Hindlimb muscle (tissue), 1 donor: ENCODE measurements at regions not wholly inside any gene's neighbourhood (a gene's known extent, or its start where the extent isn't known, plus 50 kb on each side); places are given as distances from the start of the nearest gene placed in this dataset.
A peak's percentile ranks its signal among the peaks of the same experiment; 100 is the strongest.

Experiments used
- DNase-seq: peaks from one replicate; pipeline ENCODE4 v3.0.0-alpha.2; 2013

DNA sequence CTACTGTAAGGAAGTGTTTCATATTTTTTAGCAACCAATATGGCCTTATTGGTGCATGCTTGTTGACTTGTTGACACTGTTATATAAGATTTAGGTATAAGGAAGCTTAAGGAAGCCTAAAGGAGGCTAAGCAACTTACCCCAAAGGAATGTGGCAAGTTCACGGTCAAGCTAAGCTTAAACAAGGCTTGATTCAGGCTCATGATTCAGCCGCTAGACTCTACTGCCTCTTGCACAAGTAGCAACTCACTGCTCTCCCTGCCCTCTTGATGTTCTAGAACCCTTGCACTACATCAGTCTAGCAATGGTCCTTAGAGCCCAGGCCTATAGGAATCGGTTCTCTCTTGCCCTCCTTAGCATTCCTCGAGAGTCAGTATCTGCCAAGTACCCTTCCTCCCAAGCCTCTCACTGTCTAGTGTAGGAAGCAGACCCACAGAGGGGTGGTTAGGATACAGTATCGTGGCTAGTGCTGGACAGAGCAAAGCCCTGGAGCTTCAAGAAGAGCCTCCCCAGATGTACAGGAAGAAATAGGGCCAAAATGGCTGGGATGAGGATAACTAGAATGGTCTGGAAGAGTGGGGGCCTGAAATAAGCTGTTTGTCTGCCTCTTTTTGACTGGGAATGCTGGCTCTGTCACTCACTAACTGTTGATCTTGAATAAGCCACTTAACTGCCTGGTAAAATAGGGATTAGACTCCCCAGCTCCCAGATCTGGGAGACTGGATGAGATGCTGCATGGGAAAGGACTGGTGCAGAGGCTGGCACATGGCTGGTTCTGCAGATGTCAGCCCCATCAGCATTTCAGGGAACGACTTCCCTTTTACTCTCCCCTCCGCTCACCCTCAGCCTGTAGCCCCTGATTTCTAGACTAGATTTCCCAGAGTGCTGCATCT lies 122.2 kb downstream of the NAV1 start:
- no peak for DNase-seq

DNA sequence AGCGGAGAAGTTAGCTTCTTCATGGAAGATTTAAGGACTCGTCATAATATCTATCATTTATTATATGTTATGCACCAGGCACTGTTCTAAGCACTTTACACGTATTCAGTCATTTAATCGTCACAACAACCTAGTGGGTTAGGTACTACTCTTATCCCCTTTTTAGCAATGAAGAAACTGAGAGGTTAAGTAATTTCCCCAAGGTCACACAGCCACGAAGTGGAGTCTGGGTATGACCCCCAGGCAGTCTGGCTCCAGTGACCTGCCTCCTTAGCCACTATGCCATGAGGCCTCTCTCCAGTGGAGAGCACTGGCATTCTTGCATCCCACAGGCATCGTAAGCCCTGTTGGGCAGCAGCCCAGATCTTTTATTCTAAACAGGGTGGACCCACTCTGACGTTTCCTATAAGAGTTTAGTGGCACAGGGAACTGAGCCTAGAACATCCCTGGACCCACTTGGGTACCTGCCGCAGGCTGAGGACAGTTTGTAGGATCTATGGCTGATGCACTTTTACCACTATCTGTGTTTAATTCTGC lies 123.0 kb downstream of the NAV1 start:
- DNase-seq, result no peak

DNA sequence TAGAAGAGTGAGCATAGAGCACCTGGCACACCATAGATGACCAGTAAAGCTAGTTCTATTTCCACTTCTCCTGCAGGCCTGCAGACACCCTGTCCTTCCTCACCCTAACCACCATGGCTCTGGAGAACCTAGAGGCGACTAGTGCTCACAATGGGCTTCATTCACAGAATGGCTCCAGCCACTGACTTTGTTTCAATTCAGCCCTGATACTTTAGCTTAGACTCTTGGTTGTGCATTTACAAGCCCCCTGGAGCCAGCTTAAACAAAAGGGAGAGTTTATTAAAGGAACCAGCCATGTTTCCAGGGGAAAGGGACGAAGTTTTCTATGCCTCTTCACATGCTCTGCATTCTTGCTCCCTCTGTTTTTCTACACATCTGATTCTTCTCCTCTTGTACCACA lies 123.7 kb downstream of the NAV1 start:
- no peak for DNase-seq

DNA sequence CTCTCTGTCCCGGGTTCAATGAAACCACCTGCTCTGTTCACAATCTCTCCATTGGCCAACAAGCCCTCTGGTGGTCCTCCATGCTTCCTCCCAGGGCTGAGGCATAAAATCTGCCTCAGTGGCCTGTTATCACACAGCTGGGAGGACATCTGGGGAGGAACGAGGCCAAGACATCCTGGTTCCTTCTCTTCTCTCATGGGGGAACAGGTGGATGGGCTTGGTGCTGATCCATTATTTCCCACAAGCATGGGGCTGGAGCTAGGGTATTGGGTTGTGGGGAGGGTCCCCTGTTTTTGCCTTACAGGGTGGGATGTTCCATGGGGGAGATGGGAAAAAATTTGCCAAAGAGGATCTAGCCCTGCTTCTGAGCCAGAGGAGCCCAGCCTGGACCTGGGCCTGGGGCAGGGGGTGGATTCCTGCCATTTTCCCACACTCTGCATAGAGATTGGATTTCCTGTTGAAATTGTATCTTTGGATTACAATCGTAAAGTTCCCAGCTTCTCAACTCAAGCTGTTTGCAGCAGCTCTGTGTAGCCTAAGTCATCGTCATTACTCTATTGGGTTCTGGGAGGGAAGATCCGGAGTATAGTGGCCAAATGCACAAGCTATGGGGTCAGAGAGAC lies 124.7 kb downstream of the NAV1 start:
- no peak for DNase-seq

DNA sequence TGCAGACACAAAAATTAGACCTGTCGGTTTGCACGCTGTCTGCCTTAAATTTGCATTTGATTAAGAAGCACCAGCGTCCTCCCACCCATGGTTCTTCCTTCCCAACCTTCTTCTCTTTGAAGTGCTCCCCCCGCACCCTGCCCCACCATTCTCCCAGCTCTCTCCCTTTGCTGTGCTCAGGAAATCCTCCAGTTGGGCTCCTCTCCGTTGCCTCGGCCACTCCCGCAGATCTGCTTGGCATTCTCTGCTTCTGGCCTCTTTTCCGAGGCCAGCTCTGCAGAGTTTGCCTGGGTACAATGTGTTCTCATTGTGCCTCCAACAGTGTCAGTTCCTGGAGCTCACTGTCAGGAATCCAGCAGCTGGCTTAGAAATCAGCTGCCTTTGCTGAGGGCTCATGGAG lies 126.1 kb downstream of the NAV1 start:
- DNase-seq, result no peak

DNA sequence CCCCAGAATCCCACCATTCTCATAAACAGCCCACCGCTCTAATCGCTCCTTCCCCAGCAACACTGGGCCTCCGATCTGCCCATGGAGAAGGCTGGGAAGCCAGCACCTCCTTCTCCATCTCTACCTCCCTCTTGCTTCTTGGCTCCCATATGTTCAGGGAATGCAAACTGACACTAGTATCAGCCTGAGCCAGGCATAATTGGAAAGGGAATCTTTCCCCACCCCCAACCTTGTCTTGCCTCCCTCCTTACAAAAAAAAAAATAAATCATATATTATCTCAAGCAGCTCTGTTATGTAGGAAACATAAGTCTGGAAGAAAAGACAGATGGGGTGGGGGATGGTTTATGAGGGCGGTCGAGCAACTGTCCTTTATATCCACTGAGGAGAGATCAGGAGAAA lies 127.2 kb downstream of the NAV1 start:
- DNase-seq, result no peak

DNA sequence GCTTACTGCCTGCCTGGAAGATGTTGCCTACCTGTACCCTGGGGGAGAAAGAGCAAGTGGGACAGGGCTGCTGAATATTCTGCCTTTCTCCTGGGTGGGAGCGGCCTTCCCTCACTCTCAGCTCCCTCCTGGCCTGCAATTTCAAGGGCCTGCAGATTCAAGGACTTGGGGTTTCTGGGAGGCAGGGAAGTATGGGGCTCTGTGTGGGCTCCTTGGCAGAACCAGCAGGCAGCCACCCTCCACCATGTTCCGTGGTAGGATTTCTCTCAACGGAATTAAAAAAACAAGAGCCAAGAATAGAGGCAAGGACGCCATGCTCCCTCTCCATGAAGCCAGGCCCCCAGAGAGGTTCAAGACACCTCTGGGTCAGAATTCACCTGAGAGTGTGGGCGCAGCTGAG lies 127.7 kb downstream of the NAV1 start:
- no peak for DNase-seq

DNA sequence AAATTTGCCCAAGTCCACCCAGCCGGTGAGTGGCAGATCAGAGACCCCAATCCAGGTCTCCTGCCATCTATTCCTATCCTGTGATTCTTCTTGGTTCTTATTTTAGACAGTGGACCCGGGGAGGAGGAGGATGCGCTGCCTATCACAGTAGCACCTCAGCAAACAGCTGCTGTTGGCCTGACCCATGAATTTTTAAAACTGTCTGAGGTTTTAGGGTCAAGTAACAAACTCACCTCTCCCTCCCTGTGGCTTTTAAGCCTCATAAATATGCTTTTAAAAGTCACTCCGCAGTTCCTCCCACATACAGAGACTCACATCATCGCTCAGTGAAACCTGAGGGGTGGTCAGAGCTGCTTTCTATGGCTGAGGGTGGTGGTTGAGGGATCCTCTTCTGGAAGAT lies 128.6 kb downstream of the NAV1 start:
- no peak for DNase-seq

DNA sequence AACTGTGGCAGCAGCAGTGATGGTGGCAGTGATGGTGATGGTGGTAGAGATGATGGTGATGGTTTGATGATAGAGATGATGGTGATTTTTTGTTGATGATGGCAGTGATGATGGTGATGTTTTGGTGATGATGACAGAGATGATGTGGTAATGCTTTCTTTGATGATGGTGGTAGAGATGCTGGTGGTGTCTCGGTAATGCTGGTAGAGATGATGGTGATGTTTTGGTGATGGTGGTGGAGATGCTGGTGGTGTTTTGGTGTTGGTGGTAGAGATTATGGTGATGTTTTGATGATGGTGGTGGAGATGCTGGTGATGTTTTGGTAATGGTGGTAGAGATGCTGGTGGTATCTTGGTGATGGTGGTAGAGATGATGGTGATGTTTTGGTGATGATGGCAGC lies 131.6 kb downstream of the NAV1 start:
- no peak for DNase-seq

DNA sequence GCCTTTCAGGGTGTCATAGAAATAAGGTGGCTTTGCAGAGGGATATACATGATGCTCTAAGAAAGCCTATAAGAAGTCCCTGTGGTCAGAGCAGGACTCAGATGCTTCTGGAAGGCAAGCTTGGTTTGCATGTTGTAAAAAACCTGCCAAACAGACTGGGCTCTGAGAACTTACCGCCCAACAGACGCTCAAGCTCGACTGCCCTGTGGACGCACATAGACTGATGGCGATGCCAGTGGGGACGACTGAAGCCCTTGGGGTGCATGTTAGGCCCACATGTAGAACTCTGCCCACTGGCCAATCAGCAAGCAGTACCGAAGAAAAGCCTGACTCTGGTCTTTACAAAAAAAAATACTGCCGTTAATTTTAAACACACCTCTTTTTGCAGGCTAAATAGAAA lies 133.8 kb downstream of the NAV1 start:
- no peak for DNase-seq

DNA sequence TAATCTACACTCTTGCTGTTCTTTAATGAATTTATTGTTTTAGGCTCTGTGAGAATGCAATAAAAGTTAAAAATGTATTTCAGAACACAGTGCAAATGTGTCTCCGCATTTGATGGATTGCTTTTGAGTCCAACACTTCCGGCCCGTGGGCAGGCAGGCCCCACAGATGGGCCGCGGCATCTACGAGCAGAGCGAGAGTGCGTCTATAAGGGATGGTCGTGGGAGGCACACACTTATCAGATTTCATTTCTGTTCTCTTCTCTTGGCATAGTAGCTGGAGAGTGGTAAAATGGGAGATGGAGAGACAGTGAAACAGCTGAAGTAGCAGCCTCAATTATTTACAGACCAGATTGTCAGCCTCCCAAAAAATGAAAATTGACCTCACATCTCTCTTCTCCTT lies 134.2 kb downstream of the NAV1 start:
- no peak for DNase-seq

DNA sequence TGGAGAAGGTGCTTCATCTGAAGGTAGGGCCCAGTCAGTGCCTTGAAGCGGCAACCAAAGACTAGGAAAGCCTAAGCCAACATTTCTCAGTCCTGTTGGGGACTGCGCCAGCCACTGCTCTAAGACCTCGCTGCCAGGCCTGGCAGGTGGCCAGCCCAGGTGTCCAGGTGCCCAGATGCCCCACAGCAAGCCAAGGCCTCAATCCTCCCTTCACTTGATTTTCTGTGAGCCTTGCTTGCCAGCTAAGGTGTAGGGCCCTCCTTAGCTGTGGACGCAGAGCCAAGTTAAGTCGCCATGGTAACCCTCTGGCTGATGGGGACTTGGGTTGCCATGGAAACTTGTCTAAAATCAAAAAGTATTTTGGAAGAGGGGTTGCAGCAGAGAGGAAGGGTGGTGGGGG lies 135.0 kb downstream of the NAV1 start:
- DNase-seq, result no peak

DNA sequence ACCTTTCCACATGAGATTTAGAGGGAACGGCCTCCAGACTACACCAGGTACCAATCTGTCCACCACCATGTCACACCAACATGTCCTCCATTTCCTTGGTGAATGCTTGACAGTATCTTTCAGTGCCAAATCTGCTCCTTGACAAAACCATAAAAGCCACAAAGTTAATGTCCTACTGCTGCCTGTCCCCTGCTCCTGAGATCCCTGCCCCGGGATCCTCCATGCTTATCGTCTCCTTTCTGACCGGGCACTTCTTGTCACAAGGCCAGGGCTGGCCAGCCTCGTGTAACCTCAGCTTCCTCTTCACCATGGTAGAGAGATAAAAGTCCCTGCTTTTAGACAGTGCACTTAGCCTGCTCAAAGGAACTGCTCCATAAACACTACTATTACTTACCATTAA lies 136.2 kb downstream of the NAV1 start:
- no peak for DNase-seq

DNA sequence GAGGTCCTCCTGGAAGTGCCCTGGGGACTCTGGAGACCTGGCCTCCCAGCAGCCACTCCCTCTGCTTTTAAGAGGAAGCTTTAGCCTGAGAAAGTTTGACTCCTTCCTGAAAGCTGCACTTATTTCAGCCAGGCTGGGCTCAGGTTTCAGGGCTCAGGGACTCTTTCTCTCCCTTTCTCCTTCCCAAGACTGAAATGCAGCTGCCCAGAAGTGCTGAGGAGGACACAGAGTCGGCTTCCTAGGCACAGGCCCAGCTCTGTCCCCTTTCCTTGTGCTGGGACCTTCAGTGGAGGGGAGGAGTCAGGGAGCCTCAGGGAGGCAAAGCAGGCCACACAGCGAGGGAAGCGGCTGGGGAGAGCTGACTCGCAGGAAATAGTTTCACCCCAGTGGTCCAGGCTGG lies 137.3 kb downstream of the NAV1 start:
- peak; percentile 79 for DNase-seq

DNA sequence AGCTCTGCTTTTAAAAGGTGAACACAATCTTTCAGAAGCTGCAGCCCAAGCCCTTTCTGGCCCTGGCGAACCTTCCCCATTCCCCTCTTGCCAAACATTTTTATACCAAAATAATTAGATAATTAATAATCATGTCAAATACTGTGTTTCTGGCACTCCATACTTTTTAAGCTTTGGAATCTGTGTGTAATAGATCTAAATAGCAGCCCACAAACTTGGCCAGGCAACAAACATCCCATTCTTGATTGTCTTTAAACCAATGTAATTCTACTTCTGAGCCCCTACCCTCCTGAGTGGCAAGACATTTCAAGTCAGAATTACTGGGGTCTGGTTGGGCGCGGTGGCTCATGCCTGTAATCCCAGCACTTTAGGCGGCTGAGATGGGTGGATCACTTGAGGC lies 137.7 kb downstream of the NAV1 start:
- DNase-seq, result no peak

DNA sequence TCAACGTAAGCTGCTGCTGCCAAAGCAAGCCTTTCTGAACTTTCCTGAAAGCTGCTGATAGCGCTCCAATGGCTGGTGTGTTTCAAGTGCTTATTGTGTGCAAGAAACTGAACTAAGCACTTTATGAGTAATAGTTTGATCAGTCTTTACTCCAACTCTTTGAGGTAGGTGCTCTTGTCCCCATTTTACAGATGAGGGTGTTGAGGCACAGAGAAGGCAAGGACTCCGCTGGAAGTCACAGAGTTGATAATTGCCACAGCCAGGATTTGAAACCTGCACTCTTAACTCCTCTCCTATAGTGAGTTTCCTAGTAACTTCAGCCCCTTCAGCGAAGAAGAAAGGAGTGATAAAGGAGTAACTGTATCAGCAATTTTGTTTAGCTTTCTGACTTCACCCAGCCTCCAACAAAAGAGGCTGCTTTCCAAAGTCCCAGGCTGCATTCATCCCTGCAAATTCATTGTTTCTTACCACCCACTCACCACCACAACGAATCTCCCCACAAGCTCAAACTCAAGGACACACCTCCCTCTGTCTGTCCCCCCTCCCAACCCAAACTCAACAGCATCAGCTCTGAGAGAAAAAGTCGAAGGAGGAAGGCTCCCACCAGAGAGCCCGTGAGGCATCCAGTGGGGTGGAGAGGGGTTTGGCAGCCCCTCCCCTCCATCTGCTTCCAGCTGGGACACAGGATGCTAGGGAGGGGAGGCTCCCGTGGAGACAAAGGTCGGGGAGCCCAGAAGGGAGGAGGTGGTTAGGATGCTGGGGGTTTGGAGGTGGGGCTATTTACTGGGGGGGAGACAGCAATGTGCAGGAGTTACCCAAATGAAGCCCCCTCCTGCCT lies 139.6 kb downstream of the NAV1 start:
- DNase-seq, result no peak

DNA sequence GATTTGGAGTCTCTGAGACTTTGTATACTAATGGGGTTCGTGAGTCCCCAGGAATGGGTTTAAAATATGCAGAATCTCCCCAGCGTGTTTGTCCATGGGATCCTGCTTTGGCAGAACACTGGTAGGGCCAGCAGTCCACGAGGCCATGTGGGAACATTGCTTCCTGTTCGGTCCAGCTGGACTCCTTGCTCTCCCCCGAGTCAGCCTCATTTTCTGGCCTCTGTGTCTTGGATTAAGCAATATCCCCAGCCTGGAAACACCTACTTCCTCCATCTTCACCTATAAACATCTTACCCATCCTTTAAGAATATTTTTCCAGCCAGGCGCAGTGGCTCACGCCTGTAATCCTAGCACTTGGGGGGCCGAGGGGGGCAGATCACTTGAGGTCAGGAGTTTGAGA lies 142.4 kb downstream of the NAV1 start:
- DNase-seq, result no peak

DNA sequence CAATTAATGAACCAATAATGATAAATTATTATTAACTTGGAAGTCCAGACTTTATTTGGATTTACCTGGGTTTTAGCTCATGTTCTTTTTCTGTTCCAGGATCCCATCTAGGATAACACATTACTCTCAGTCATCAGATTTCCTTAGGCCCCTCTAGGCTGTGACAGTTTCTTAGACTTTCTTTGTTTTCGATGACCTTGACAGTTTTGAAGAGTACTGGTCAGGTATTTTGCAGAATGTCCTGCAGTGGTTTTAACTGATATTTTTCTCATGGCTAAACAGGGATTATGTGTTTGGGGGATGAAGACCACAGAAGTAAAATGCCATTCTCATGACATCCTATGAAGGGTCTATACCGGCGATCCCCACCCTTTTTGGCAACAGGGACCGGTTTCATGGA lies 144.0 kb downstream of the NAV1 start:
- DNase-seq, result no peak

DNA sequence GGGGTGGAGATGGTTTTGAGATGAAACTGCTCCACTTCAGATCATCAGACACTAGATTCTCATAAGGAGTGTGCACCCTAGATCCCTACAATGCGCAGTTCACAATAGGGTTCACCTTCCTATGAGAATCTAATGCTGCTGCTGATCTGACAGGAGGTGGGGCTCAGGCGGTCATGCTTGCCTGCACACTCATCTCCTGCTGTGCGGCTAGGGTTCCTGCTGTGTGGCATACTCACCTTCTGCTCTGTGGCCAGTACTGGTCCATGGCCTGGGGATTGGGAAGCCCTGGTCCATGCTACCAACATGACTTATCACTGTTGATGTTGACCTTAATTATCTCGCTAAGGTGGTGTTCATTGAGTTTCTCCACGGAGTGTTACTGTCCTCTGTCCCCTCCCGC lies 144.5 kb downstream of the NAV1 start:
- DNase-seq, result no peak

DNA sequence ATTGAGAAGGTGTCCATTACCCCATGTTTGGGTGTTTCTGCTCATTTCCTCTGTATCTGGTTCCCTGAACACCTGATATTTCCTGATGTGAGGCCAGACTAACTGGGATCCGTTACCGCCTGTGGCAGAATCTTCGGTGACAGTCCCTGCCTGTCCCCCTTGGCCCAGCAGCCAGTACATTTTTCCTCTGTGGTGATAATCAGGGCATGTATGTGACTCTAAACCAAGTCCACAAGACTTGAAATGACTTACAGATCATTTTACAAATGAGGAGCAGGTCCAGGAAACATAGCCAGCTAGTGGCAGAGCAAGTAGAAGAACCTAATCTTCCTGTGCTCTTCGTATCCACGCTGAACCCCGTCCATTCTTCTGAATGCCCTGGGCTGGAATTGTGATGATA lies 143.5 kb upstream of the IPO9 start:
- DNase-seq, result no peak

DNA sequence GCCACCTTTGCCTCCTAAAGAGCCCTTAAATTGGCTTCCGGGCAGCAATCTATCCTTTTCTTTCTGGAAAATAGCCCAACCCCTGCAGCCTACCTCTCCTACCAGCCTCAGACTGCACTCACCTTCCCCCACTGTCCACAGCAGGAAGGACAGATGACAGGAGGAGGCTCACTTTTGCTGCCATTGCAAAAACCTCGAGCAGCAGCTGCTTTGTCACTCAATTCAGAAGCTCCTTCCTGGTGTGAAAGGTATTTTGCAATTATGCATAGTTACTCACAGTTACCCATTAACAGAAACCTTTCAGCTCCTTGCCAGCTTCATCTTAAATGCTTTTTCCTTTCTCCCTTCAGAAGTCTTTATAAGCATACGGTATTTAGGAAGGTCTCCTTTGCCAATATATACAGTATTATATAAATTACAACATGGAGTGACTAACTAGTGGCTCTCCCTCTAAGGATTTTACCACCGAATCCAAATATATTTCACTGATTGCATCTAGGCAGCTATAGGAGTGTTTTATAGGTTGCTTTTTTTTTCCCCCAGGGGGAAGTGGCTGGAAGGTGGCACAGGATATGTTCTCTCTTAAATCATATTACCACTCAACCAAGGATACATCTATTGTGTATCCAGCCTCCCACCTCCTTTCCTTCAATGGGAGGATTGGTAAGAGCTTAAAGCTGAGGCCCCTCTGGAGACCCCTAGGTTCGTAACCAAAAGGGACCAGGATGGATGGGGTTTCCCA lies 142.1 kb upstream of the IPO9 start:
- DNase-seq, result no peak

DNA sequence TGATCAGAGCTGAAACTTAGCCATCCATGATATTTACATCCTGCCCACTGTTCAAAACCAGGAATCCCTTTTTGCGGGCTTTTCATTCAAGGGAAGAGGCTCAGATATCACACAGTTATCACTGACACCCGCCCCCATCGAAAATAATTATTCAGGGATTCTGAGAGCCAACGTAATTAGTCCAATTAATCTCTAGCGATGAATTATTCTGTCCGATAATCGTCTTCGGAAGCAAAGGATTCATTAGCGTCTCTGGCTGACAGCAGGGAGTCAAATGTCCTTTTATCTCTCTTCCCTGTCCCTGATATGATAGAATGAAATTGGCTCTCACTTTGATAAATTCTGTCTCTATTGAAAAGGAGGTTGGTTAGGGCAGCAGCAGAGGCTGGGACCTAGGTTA lies 140.4 kb upstream of the IPO9 start:
- no peak for DNase-seq

DNA sequence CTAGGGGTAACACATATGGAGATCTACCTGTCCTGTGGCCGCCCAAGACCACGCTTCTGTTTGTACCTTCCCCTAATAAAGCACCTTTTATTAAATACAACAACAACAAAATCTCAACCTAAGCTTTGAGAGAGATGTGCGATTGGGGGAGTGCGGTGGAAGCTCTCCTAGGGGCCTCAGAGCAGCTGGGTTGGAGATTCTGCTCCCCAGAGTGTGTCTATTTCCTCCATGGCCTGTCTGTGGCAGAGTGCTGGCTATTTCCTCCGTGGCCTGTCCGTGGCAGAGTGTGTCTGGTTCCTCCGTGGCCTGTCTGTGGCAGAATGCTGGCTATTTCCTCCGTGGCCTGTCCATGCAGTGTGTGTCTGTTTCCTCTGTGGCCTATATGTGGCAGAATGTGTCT lies 139.3 kb upstream of the IPO9 start:
- DNase-seq, result no peak
